ENCODE measurements at regions not wholly inside any gene's neighbourhood (a gene's known extent, or its start where the extent isn't known, plus 50 kb on each side); places are given as distances from the start of the nearest gene placed in this dataset.

GRCh38 chr7:88545663-88546062 lies 213.8 kb upstream of the ZNF804B start:
- TF ChIP-seq, protein P1, sequence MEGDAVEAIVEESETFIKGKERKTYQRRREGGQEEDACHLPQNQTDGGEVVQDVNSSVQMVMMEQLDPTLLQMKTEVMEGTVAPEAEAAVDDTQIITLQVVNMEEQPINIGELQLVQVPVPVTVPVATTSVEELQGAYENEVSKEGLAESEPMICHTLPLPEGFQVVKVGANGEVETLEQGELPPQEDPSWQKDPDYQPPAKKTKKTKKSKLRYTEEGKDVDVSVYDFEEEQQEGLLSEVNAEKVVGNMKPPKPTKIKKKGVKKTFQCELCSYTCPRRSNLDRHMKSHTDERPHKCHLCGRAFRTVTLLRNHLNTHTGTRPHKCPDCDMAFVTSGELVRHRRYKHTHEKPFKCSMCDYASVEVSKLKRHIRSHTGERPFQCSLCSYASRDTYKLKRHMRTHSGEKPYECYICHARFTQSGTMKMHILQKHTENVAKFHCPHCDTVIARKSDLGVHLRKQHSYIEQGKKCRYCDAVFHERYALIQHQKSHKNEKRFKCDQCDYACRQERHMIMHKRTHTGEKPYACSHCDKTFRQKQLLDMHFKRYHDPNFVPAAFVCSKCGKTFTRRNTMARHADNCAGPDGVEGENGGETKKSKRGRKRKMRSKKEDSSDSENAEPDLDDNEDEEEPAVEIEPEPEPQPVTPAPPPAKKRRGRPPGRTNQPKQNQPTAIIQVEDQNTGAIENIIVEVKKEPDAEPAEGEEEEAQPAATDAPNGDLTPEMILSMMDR (IDR thresholded peaks at IDR 0.05; ENCODE audit: low read depth, low read length), result no peak
- TF ChIP-seq MAX (IDR thresholded peaks at IDR 0.05; ENCODE audit: low read depth, low read length), result no peak
